GM19438 (cell line): ENCODE measurements at regions not wholly inside any gene's neighbourhood (a gene's known extent, or its start where the extent isn't known, plus 50 kb on each side); places are given as distances from the start of the nearest gene placed in this dataset.

ENCODE experiments used
- ATAC-seq: cut with Tn5 transposase; IDR thresholded peaks from one replicate; pipeline ENCODE4 v1.9.1; 2021; ENCODE audit warnings: low read depth; ENCODE audit not compliant: unreplicated experiment

DNA sequence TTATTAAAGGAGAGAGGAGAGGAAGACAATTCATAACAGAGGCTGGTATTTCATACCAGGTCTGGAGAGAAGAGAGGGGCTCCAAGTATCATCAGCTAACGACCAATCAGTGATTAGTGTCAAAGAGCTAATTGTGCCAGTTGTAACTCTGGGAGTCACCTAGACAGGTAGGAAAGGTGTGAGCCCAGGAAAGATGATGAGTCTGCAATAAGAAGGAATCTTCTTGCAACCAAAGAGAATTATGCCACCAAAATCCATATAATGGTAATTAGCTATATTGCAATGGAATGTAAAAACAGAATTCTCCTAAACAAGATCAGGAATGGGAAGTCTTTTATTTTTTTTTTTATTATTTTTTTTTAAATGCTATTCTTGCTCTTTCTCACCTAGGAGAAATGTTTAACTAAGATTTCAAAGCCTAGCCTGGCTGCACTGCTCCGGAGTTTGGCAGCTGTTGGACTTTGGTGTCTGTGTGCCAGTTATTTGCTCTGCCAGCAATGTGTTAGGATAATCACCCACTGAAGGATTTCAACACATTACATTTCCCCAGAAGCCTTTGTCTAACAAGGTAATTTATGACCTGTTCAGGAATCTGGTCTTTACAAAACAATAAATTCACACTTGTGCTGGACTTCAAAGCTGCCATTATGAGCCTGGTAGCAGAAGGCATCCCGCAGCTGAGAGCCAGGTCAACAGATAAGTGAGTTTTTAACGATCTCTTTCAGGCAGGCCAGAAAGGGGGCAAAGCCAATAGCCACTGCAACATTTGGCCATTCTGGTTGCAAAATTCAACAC is 89.4 kb downstream of the FOXB1 start:
- no peak for ATAC-seq

DNA sequence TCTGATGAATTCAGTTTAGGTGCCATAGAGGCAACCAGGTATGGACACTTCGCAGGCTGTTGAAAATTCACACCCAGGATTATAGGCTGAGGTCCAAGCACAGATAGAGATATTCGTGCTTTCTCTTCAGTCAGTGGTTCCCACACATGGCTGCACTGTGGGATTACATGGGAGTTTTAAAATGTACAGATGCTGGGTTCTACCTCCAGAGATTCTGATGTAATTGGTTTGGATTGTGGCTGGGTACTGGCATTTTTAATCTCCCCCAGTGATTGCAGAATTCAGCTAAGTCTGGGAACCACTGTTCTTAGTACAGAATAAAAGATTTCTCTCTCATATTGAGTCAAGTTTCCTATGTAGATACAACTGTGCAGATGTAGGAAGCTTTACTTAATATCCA is 91.6 kb downstream of the FOXB1 start:
- no peak for ATAC-seq

DNA sequence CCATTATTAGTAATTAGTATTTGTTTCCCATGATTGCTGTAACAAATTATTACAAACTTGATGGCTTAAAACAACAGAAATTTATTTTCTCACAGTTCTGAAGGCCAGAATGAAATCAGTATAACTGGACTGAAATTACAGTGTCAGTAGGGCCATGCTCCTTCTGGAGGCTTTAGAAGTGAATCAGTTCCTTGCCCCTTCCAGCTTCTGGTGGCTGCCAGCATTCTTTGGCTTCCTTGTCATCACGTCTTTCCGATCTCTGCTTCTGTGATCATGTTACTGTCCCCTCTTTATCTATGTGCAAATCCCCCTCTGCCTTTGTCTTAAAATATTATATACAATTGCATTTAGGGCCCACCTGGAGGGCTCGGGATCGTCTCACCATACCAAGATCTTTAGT is 92.0 kb downstream of the FOXB1 start:
- no peak for ATAC-seq

DNA sequence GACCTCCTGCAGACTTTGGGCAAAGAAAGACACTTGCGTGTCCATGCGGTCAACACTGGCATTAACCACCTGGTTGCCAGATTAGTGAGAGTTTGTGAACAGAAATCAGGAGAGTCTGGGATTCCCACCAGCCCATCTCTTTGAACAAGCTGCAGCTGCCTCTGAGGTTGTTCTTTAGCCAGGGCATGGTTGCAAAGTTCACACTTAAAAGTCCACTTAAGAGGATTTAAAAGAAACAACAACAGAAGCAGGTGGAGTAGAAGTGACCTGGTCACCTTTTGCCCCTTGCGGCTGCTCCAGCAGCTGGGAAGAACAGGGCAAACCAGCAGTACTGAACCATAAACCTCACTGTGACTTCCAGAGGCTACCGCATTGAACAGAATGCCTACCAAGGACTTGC is 97.3 kb downstream of the FOXB1 start:
- no peak for ATAC-seq

DNA sequence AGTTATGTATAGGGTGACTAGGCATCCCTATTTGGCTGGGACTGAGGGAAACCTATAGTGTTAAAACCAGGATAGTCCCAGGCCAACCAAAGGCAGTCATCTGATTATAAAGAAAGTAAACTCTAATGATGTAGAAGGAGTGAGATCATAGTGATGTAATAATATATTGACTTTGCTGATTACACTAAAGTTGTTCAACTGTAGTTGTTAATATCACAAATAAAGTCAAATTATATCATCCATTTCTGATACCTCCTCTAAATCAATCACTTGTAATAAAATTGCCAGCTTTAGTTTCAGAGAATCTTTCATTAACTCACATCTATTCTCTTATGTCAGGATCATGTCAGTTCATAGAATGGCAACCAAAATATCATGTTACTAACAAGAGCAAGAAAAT is 98.6 kb downstream of the FOXB1 start:
- ATAC-seq = no peak

DNA sequence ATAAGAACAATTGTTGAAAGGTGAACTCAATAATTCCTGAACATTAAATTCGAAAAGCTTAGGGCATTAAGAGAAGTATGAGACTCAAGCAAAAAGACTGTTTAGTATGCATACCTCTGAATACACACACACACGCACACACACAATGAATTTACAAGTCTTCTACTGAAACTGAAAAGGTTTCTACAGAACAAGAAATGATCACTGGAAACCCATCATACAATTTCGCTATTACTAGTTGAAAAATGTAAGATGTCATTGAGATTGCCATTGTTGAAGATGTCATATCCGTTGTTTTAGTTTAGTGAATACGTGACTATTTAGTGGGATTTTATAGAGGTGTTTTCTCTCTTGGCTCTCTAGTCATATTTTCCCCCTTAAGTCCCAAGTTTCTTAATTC is 106.8 kb downstream of the FOXB1 start:
- ATAC-seq = no peak

DNA sequence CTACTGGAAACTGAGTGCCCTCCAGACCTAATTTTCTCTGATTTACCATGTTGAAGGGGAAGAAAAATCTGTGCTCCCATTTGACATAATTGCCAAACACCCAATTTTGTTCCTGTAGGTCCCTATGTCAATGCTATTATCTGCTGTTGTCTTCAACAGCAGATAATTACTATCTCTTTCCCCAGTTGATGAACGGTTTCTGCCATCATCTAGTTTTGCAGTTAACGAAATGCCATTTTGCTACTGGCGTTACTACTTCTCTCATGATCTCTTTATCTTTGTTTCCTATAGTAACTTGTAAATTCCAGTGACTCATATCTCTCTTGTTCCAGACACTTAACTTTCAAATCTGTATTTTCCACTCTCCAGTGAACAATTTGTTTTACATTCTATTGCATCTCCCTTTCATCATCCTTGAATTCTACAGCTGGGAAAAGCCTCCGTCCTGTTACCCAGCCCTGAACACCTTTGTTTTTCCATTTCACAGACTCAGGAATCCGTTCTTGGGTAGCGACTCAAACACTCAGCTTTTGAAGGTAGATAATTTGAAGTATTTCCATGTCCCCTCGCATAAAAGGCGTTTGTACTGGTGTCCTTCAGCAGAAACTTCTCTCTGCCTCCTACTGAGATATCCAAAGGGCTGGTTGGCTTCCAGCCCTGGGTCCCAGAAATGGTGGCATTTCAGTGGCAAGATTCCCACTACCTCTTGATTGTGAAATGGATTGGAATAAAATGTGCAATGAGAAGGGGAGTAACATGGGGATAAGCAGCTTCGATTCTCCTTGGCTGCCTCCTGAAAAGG is 111.7 kb downstream of the FOXB1 start:
- no peak for ATAC-seq

DNA sequence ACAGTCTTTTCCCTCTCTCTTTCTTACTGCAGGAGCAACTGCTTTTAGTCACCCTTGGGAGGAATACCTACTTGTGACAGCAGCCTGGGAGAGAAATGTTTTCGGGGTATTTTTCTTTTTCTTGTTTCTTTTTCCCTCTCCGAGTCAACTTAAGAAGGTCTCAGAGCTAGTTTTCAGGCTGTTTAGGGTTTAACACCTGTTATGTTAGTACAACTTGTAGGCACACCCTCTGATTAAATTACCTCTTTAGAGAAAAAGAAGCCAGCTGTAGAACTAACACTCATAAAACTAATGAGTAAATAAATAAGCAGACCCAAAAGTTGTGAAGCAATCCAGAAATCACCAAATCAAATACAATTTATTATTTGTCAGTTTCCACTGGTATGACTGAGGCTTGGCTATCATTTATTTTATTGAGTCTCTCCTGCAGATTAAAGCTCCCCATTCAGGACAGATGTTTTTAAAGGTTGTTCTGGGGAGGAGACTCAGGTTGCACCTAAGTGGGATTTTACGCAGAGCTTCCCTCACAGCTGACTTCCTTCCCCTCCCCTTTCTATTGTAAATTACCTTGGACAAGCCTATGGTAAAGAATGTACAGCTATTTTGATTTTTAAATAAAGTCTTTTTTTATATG is 112.5 kb downstream of the FOXB1 start:
- no peak for ATAC-seq

DNA sequence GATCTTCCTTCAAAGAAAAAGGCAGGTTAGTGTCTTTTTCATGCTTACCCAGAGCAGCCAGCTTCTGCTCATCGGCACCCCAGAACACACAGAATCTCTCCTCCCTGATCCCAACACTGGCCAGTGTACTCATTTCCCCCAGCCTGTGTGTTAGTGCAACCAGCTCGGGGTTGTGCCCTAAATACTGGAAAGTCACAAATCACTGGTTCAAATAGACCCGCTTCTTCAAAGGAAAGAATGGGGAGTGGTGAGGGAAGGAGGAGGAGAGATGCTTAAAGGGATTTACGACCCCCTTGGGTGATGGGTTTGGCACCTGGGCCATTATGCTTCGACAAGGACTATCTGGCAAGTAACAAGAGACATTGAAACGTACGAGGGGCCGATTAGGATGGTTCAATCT is 114.0 kb downstream of the FOXB1 start:
- ATAC-seq = no peak

DNA sequence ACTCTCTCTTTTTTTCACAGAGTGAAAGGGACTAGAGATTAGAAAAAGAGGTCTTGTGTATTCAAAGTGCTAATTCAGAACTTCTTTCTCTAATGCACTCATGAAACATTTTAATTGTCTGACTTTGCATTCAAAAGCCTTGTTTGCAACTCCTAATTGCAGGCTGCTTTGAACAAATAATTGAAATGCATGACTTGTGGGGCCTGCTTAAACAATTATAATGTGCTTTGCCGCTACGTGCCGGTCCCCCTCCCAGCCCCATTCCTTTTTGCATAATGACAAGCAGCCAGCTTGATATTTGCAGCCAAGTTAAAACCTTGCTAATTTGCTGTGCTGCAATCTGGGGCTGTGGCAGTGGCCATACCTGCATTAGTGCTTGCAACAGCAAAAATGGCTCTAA is 114.5 kb downstream of the FOXB1 start:
- ATAC-seq = no peak

DNA sequence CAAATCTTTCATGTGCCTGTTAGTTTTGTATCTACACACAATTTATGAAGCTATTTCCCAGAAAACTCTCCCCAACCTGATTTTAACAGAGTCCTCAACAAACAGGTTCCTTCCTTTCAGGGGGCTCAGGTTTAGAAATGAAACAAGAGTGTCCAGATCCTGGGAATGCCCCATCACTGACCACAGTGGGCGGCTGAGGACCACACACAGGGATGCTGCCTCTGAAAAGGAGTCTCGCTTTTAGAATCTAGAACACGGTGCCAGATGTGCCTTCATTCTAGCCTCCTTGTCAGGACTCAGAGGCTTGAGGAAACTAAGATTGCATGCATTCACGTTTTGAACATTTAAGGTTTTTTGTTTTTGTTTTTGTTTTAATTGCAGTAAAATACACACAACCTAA is 115.0 kb downstream of the FOXB1 start:
- ATAC-seq = no peak

DNA sequence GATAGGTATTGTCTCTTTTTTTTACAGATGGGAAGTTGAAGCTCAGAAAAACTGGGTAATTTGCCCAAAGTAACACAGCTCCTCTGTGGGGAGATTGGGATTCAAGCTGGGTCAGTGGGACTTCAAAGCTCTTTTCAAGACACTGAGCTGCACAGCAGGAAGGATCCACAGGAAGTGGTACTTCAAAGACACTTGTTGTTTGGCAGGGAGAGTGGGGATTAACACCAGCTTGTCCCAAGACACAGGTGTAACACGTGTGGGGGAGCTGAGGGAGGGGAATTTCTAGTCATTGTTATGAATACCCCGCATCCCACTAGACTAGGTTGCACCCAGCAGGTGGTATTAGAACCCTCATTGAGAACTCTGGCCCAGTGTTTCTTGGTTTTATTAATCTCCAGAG is 116.0 kb downstream of the FOXB1 start:
- no peak for ATAC-seq

DNA sequence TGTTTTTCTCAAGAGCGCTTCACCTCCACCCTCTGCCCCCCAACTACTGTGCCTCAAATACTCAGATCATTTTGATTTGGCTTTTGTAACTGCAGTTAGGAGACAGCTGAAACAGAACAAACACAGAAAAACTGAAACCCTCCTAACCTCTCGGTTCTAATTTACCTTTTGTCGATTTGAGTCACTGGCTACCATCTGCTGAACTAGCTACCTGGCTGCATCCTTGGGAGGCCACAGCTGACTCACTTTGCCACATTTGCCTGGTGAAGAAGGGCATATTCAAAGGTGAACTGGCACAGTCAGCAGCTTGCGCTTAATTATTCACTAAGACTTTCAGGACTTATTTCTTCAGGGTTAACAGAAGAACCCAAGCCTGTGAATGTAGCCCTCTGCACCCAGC is 117.7 kb downstream of the FOXB1 start:
- peak; percentile 87 for ATAC-seq

DNA sequence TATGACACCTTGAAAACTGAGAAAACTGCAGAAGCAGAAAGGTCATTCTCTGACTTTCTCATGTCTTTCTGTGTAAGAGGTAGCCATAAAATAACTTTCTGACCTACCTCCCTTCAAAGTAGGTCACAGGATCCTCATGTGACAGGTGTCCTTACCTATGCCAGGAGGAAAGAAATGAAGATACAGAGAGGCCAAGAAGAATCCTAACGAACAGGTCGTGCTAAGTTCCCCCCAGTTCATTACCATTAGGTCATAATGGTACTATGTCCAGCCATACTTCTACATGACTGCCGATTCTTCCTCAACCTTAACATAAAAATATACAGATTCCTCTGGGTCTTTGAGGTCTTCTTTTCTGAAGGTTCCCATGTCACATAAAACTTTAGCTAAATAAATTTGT is 118.6 kb downstream of the FOXB1 start:
- no peak for ATAC-seq

DNA sequence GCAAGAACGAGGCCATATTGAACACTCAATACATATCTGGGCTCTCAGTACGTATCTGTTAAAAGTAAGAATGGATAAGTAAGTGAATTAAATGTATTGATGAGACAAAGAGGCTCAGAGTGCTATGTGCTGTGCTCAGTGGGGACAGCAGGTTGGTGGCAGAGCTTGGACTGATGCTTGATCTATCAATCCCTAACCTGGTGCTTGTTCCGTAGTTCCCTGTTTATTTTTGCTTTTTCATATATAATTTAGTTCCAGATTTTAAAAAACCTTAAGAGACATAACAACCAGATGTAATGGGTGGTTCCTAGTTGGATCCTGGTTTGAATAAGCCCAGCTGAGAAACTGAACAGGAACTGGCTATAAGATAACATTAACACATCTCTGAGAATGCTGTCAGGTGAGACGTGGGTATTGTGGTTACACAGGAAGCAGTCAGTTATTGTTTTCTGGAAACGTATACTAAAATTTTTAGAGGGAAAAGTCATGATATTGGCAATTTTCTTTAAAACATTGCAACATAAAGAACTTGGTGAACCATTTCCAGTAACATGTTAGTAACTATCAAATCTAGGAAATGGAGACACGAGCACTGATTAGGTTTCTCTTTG is 120.5 kb downstream of the FOXB1 start:
- no peak for ATAC-seq

DNA sequence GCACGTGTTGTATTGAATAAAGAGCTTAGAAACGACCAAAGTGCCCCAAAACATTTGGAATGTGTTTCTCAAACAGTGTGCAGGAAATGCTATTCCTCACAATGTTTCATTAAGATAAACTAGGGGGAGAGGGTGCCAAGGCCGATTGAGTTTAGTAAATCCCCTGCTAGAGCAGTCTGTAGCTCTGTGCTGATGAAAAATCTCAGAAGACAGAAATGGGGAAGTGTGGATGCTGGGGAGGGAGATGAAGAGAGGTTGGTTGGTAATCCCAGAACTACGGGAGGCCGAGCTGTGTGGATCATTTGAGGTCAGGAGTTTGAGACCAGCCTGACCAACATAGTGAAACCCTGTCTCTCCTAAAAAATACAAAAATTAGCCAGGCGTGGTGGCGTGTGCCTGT is 121.2 kb downstream of the FOXB1 start:
- no peak for ATAC-seq

DNA sequence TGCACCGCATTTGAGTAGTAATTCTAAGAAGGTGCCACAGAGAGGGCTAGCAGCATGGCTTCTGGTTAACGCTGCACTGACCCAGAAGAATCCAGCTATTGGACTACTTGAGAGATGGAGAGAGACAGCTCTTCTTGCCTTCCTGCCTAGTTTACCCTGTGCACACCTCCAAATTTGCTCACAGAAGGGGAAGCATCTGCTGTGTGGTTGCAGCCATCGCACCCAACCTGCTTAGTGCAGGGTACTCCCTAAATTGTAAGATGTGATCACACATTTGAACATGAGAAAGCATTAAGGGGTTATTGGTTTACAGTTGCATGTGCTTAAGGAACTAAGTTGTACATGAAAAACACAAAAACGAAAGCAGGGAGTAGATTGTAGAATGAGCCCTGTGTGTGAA is 122.1 kb downstream of the FOXB1 start:
- no peak for ATAC-seq

DNA sequence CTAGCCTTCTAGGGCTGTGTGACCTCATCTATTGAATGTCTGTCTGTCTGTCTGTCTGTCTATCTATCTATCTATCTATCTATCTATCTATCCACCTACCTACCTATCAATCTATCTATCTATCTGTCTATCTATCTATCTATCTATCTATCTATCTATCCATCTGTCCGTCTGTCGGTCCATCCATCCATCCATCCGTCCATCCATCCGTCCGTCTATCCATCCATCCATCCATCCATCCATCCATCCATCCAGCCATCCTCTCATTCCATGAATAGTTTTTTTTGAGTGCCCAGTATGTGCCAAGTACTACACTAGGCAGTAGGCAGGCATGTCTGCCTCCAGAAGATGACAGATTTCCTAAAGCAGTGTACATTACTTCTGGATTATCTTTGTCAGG is 122.5 kb downstream of the FOXB1 start:
- ATAC-seq = no peak

DNA sequence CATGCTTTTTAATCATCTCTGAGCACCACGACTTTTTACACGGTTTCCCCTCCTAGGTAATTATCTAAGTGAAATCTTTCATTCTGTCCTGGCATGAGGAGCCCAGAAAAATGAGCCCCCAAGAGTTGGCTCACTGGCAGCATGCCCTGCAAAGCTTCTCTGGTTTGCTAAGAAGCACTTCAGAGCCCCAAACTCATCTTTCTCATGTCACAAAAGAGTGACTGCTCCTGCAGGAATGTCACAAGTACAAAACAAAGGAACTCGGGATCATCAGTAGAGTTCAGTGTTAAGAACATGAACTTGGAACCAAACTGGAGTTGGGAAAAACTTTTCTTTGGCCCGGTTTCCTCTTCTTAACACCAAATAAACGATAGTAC is 123.9 kb downstream of the FOXB1 start:
- ATAC-seq = no peak

DNA sequence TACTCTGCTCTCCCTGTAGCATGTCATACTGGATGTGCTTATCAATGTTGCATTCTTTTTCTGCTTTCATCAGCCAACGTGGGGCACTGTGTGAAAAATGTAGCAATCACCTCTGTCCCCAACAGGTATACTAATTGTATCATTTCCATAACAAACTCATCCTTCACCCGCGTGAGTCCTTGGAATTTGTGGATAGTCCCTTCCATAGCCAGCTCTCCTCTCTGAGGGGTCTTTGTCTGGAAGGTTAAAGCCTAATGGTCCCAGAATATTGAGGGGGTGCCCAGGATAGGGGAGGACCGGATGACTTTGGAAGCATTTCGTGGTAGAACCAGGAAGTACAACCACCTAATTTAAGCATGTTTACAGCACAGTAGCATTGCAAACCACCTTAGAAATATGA is 124.6 kb downstream of the FOXB1 start:
- ATAC-seq = no peak

DNA sequence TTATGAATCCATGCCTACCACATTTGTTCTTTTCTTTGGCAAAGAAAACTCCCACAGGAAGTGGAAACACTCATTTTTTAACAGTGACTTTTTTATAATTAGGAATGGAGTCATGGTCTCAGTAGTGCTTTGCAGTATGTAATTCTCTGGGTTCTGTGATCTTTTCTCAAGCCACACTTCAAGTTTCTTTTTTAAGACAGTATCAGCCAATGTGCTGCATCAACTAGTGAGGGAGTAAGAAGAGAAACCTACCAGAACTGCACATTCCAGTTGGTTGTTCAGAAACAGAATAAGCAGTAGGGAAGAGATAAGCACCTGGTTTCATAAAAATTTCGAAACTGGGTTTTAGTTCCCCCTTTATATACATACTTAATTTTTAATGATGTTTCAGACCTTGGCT is 126.3 kb downstream of the FOXB1 start:
- ATAC-seq = no peak
